SIG-M5 (cell line): ENCODE measurements at regions not wholly inside any gene's neighbourhood (a gene's known extent, or its start where the extent isn't known, plus 50 kb on each side); places are given as distances from the start of the nearest gene placed in this dataset.
"Not testable (repeated sequence)": the region's sequence is repeated elsewhere in the genome, so short reads cannot be mapped to it uniquely, and the experiment has no call there.

Experiments
- DNase-seq: peaks from one replicate; lab custom pipeline; 2025; lab: John Stamatoyannopoulos, UW

- not testable (repeated sequence) for DNase-seq
These were observed 942.8 kb downstream of the METTL15 start for GRCh38 chr11:29050962-29051361.

GRCh38 chr11:29040489-29040888 lies 932.3 kb downstream of the METTL15 start:
- DNase-seq: no peak

- DNase-seq: no peak
These were observed 924.4 kb downstream of the METTL15 start for GRCh38 chr11:29032384-29033149.

- no peak for DNase-seq
These were observed 921.3 kb downstream of the METTL15 start for GRCh38 chr11:29029452-29029851.

GRCh38 chr11:29027436-29027835 lies 919.2 kb downstream of the METTL15 start:
- no peak for DNase-seq

GRCh38 chr11:29026286-29026685 lies 918.1 kb downstream of the METTL15 start:
- no peak for DNase-seq

- DNase-seq: no peak
These were observed 916.8 kb downstream of the METTL15 start for GRCh38 chr11:29025001-29025400.

GRCh38 chr11:29024386-29024785 lies 916.2 kb downstream of the METTL15 start:
- DNase-seq: no peak

- DNase-seq: no peak
These were observed 915.6 kb downstream of the METTL15 start for GRCh38 chr11:29023761-29024160.

- no peak for DNase-seq
These were observed 914.5 kb downstream of the METTL15 start for GRCh38 chr11:29022676-29023075.

- no peak for DNase-seq
These were observed 911.9 kb downstream of the METTL15 start for GRCh38 chr11:29019960-29020683.

- DNase-seq: no peak
These were observed 910.4 kb downstream of the METTL15 start for GRCh38 chr11:29018631-29019030.

GRCh38 chr11:29017941-29018340 lies 909.8 kb downstream of the METTL15 start:
- DNase-seq: no peak

GRCh38 chr11:29012507-29012906 lies 904.3 kb downstream of the METTL15 start:
- DNase-seq: no peak

- no peak for DNase-seq
These were observed 901.2 kb downstream of the METTL15 start for GRCh38 chr11:29009426-29009825.

- no peak for DNase-seq
These were observed 900.3 kb downstream of the METTL15 start for GRCh38 chr11:29008481-29008880.

GRCh38 chr11:29006668-29007067 lies 898.5 kb downstream of the METTL15 start:
- DNase-seq: no peak

GRCh38 chr11:29005401-29005980 lies 897.3 kb downstream of the METTL15 start:
- DNase-seq: no peak

- no peak for DNase-seq
These were observed 894.6 kb downstream of the METTL15 start for GRCh38 chr11:29002816-29003215.

GRCh38 chr11:28999620-29000019 lies 891.4 kb downstream of the METTL15 start:
- DNase-seq: no peak

- no peak for DNase-seq
These were observed 884.8 kb downstream of the METTL15 start for GRCh38 chr11:28992996-28993395.

- no peak for DNase-seq
These were observed 876.0 kb downstream of the METTL15 start for GRCh38 chr11:28984231-28984630.

- no peak for DNase-seq
These were observed 875.6 kb downstream of the METTL15 start for GRCh38 chr11:28983780-28984179.
